K562 (cell line): ENCODE measurements at regions not wholly inside any gene's neighbourhood (a gene's known extent, or its start where the extent isn't known, plus 50 kb on each side); places are given as distances from the start of the nearest gene placed in this dataset.

Experiments
- ATAC-seq: fragments of 200-7000 bp; cut with Tn5 transposase; 3 replicates; pipeline ENCODE4 v1.9.1; 2020; ENCODE audit warnings: moderate library complexity
- BruUV-seq: library from RNA; stranded (reverse); fragments of 400-500 nt; replicated peaks from 2 replicates; lab custom pipeline; 2021; lab: Mats Ljungman, UMichigan
- CTCF ChIA-PET: fragments of 300-600 bp; formaldehyde crosslinking; extraction: SDS; loops from one replicate; lab custom pipeline; 2021; ENCODE audit warnings: low intra/inter-chr PET ratio; lab: Yijun Ruan, JAX
- POLR2A ChIA-PET: fragments of 300-600, 350-650 bp; sonication (Branson Sonifier 250); formaldehyde crosslinking; extraction: SDS; loops from one replicate; lab custom pipeline; 2021; ENCODE audit warnings: antibody characterized with exemption, inconsistent platforms; lab: Yijun Ruan, JAX
- DNase-seq, 4 experiments: peaks; one replicate each; pipeline versions ENCODE4 v3.0.0 to v3.0.0-alpha.2; 2011 to 2018; ENCODE audit warnings: low spot score in 3 of 4, mixed read lengths in 3 of 4; ENCODE audit errors: extremely low read depth in 1 of 4
- FAIRE-seq: peaks from 2 replicates; lab custom pipeline; 2011; peaks lifted over from hg19 to GRCh38; lab: Jason Lieb, UNC
- H2AFZ ChIP-seq: 2 replicates; pipeline ENCODE4 v1.6.0; 2011; ENCODE audit warnings: low read depth, low read length, control low read depth, inconsistent platforms
- H3K27ac ChIP-seq: fragments of 200-600 bp; 3 replicates; pipeline ENCODE4 v1.8.0; 2011; ENCODE audit warnings: low read depth, mild to moderate bottlenecking, control low read depth, inconsistent platforms, low read length, moderate library complexity, mixed read lengths; ENCODE audit errors: extremely low read depth
- H3K27me3 ChIP-seq, 2 experiments: fragments of 300-600 bp in 1 of 2; 2 replicates in 1 of 2; 3 replicates in 1 of 2; pipeline versions ENCODE4 v1.6.0 to v1.8.0; 2011; ENCODE audit warnings: inconsistent platforms in 2 of 2, low read length in 2 of 2, mild to moderate bottlenecking in 1 of 2, mixed read lengths in 1 of 2, moderate library complexity in 1 of 2; ENCODE audit not compliant: control insufficient read depth in 2 of 2, insufficient read depth in 2 of 2
- H3K36me3 ChIP-seq: fragments of 300-600 bp; 3 replicates; pipeline ENCODE4 v1.8.0; 2011; ENCODE audit warnings: mild to moderate bottlenecking, low read length, inconsistent platforms; ENCODE audit not compliant: control insufficient read depth, insufficient read depth
- H3K4me1 ChIP-seq, 2 experiments: fragments of 200-600 bp in 1 of 2; replicated peaks in 1 of 2; 2 replicates in 1 of 2; 3 replicates in 1 of 2; pipeline versions ENCODE4 v1.5.1 to v1.8.0; 2011; ENCODE audit warnings: inconsistent platforms in 2 of 2, low read length in 2 of 2, mild to moderate bottlenecking in 1 of 2, mixed read lengths in 1 of 2, moderate library complexity in 1 of 2; ENCODE audit not compliant: control insufficient read depth in 2 of 2, insufficient read depth in 2 of 2
- H3K4me2 ChIP-seq: 2 replicates; pipeline ENCODE4 v1.6.1; 2011; ENCODE audit warnings: low read length, control low read depth, inconsistent platforms, mixed read lengths; ENCODE audit not compliant: insufficient read depth
- H3K4me3 ChIP-seq: fragments of 200-600 bp; sonication (generic), shearing (Covaris generic); 2 replicates; pipeline ENCODE4 v1.5.1; 2016; ENCODE audit warnings: control low read depth, inconsistent platforms
- H3K79me2 ChIP-seq: fragments of 200-600 bp; 3 replicates; pipeline ENCODE4 v1.8.0; 2011; ENCODE audit warnings: low read length, inconsistent platforms; ENCODE audit not compliant: control insufficient read depth, insufficient read depth
- H3K9ac ChIP-seq, 2 experiments: 2 replicates each; pipeline versions ENCODE4 v1.6.0 to v1.6.1; 2011; ENCODE audit warnings: low read depth in 2 of 2, low read length in 2 of 2, control low read depth in 1 of 2, inconsistent platforms in 1 of 2, mild to moderate bottlenecking in 1 of 2, mixed read lengths in 1 of 2; ENCODE audit not compliant: insufficient read depth in 1 of 2
- H3K9me1 ChIP-seq: one replicate; pipeline ENCODE4 v1.6.0; 2011; ENCODE audit warnings: inconsistent platforms, mild to moderate bottlenecking, low read length, moderate library complexity; ENCODE audit not compliant: control insufficient read depth, insufficient read depth
- H3K9me3 ChIP-seq: replicated peaks from 2 replicates; pipeline ENCODE4 v1.5.1; 2011; ENCODE audit warnings: low read depth, low read length, inconsistent platforms; ENCODE audit not compliant: control insufficient read depth, insufficient read depth
- H4K20me1 ChIP-seq: replicated peaks from 2 replicates; pipeline ENCODE4 v1.6.1; 2011; ENCODE audit warnings: low read length, inconsistent platforms, mixed read lengths; ENCODE audit not compliant: control insufficient read depth, insufficient read depth
- HDAC3 ChIP-seq: fragments of 450-650 bp; IDR thresholded peaks from 2 replicates; pipeline ENCODE4 v1.6.1; 2018; ENCODE audit warnings: borderline replicate concordance, mild to moderate bottlenecking, moderate library complexity; ENCODE audit not compliant: partially characterized antibody
- NCOA4 ChIP-seq: fragments of 450-650 bp; IDR thresholded peaks from 2 replicates; pipeline ENCODE4 v1.6.1; 2018; ENCODE audit warnings: mild to moderate bottlenecking; ENCODE audit not compliant: partially characterized antibody
- NR2C1 ChIP-seq, 2 experiments: fragments of 450-650 bp; IDR thresholded peaks; 2 replicates each; pipeline ENCODE4 v1.6.1; 2017; ENCODE audit warnings: mild to moderate bottlenecking in 2 of 2, antibody characterized with exemption in 1 of 2, inconsistent platforms in 1 of 2, missing compliant biosample characterization in 1 of 2, missing genetic modification characterization in 1 of 2
- TBL1XR1 ChIP-seq, 2 experiments: IDR thresholded peaks; 2 replicates each; pipeline ENCODE4 v1.6.1; 2012; ENCODE audit warnings: improper control_type of control experiment in 2 of 2, low read length in 2 of 2, mild to moderate bottlenecking in 1 of 2
- TSHZ1 ChIP-seq: fragments of 250-450 bp; sonication (Bioruptor Pico); IDR thresholded peaks from 2 replicates; pipeline ENCODE4 v1.4.0; 2020; ENCODE audit warnings: mild to moderate bottlenecking, moderate library complexity
- in situ Hi-C: fragments of 300-500 bp; cut with MboI; formaldehyde crosslinking; loops from 4 replicates; pipeline ENCODE4 v1.15.0; 2018; ENCODE audit warnings: inconsistent platforms, mixed read lengths
- intact Hi-C: fragments of 100-400 bp; cut with micrococcal nuclease; formaldehyde crosslinking; loops from 2 replicates; pipeline ENCODE4 v1.14.2; 2022
- TF ChIP-seq, protein P1 (sequence below): fragments of 250-450 bp; sonication (Bioruptor Pico); IDR thresholded peaks from 2 replicates; pipeline ENCODE4 v1.8.0; 2021; ENCODE audit warnings: mild to moderate bottlenecking, moderate library complexity
- TF ChIP-seq, protein P2 (sequence below): sonication (generic); formaldehyde crosslinking; IDR thresholded peaks from 2 replicates; pipeline ENCODE4 v1.8.0; 2022; ENCODE audit warnings: mild to moderate bottlenecking, low read depth, missing genetic modification reagents

- Histone ChIP-seq H3K4me3 (no peak overlapping the region), H3K9me3 (no peaks in the 10 kb centered on the region), H3K4me1 (no peaks in the 10 kb centered on the region), H3K79me2 (no peaks in the 10 kb centered on the region), H2AFZ (no peak overlapping the region), H3K9me1 (no peaks in the 10 kb centered on the region)
- no peak for DNase-seq
- in situ Hi-C loops (no loop called here), intact Hi-C loops (no loop called here)
- TF ChIP-seq NR2C1 (IDR thresholded peaks at IDR 0.05): no peak
- TF ChIP-seq NR2C1 (tag; IDR thresholded peaks at IDR 0.05): no peak
- TF ChIP-seq NCOA4: no peak
- TF ChIP-seq TBL1XR1 (IDR thresholded peaks at IDR 0.05; ENCODE audit: low read length in 2 of 2): no peak
- TF ChIP-seq, protein P1, sequence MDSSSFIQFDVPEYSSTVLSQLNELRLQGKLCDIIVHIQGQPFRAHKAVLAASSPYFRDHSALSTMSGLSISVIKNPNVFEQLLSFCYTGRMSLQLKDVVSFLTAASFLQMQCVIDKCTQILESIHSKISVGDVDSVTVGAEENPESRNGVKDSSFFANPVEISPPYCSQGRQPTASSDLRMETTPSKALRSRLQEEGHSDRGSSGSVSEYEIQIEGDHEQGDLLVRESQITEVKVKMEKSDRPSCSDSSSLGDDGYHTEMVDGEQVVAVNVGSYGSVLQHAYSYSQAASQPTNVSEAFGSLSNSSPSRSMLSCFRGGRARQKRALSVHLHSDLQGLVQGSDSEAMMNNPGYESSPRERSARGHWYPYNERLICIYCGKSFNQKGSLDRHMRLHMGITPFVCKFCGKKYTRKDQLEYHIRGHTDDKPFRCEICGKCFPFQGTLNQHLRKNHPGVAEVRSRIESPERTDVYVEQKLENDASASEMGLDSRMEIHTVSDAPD (CRISPR knock-in tag): no peak
- no peak for TF ChIP-seq TSHZ1 (CRISPR knock-in tag)
- no peak for TF ChIP-seq HDAC3
- TF ChIP-seq, protein P2, sequence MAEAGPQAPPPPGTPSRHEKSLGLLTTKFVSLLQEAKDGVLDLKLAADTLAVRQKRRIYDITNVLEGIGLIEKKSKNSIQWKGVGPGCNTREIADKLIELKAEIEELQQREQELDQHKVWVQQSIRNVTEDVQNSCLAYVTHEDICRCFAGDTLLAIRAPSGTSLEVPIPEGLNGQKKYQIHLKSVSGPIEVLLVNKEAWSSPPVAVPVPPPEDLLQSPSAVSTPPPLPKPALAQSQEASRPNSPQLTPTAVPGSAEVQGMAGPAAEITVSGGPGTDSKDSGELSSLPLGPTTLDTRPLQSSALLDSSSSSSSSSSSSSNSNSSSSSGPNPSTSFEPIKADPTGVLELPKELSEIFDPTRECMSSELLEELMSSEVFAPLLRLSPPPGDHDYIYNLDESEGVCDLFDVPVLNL (CRISPR knock-in tag): no peak
- TF ChIP-seq, all 486 proteins: peak for 0
- ChIA-PET CTCF (no interaction called here), POLR2A (no interaction called here)
- ATAC-seq (no peak), FAIRE-seq (no peak)
- no TSS peak for BruUV-seq
- Histone ChIP-seq H3K4me2 (no peak overlapping the region), H3K9ac (no peak overlapping the region), H3K36me3 (no peaks in the 10 kb centered on the region), H3K27ac (no peak overlapping the region), H3K27me3 (no peaks in the 10 kb centered on the region), H4K20me1 (no peaks in the 10 kb centered on the region)
Observed at GRCh38 chr12:90299666-90300065, 591.0 kb upstream of the ATP2B1 start.
